ENCODE measurements at regions not wholly inside any gene's neighbourhood (a gene's known extent, or its start where the extent isn't known, plus 50 kb on each side); places are given as distances from the start of the nearest gene placed in this dataset.

- no peak for DNase-seq (ENCODE audit: low read depth)
Measured at GRCh38 chr1:209277662-209278061, 305.9 kb upstream of the CAMK1G start.

- DNase-seq (ENCODE audit: low read depth): no peak
Measured at GRCh38 chr1:209291715-209292114, 291.8 kb upstream of the CAMK1G start.

- DNase-seq (ENCODE audit: low read depth): no peak
Measured at GRCh38 chr1:209302779-209303568, 280.5 kb upstream of the CAMK1G start.

- no peak for DNase-seq (ENCODE audit: low read depth)
Measured at GRCh38 chr1:209304166-209304565, 279.3 kb upstream of the CAMK1G start.

- no peak for DNase-seq (ENCODE audit: low read depth)
Measured at GRCh38 chr1:209305221-209305954, 278.1 kb upstream of the CAMK1G start.

GRCh38 chr1:209307846-209308245 is 275.7 kb upstream of the CAMK1G start:
- DNase-seq (ENCODE audit: low read depth): no peak

GRCh38 chr1:209309198-209309597 is 274.3 kb upstream of the CAMK1G start:
- DNase-seq (ENCODE audit: low read depth): no peak

GRCh38 chr1:209311770-209312169 is 271.7 kb upstream of the CAMK1G start:
- DNase-seq (ENCODE audit: low read depth): no peak

- no peak for DNase-seq (ENCODE audit: low read depth)
Measured at GRCh38 chr1:209316929-209317328, 266.6 kb upstream of the CAMK1G start.

GRCh38 chr1:209318181-209319056 is 265.1 kb upstream of the CAMK1G start:
- no peak for DNase-seq (ENCODE audit: low read depth)

- no peak for DNase-seq (ENCODE audit: low read depth)
Measured at GRCh38 chr1:209319057-209319432, 264.5 kb upstream of the CAMK1G start.

- DNase-seq (ENCODE audit: low read depth): no peak
Measured at GRCh38 chr1:209319549-209319948, 264.0 kb upstream of the CAMK1G start.

- no peak for DNase-seq (ENCODE audit: low read depth)
Measured at GRCh38 chr1:209323743-209324142, 259.8 kb upstream of the CAMK1G start.

GRCh38 chr1:209324901-209325871 is 258.3 kb upstream of the CAMK1G start:
- no peak for DNase-seq (ENCODE audit: low read depth)

- DNase-seq (ENCODE audit: low read depth): no peak
Measured at GRCh38 chr1:209326076-209326475, 257.4 kb upstream of the CAMK1G start.

GRCh38 chr1:209326831-209327230 is 256.7 kb upstream of the CAMK1G start:
- no peak for DNase-seq (ENCODE audit: low read depth)

GRCh38 chr1:209328196-209328595 is 255.3 kb upstream of the CAMK1G start:
- DNase-seq (ENCODE audit: low read depth): no peak

GRCh38 chr1:209335178-209335577 is 248.3 kb upstream of the CAMK1G start:
- DNase-seq (ENCODE audit: low read depth): no peak

- no peak for DNase-seq (ENCODE audit: low read depth)
Measured at GRCh38 chr1:209341146-209341545, 242.4 kb upstream of the CAMK1G start.

- no peak for DNase-seq (ENCODE audit: low read depth)
Measured at GRCh38 chr1:209341673-209342420, 241.7 kb upstream of the CAMK1G start.
